GM18858 (cell line): ENCODE measurements at regions not wholly inside any gene's neighbourhood (a gene's known extent, or its start where the extent isn't known, plus 50 kb on each side); places are given as distances from the start of the nearest gene placed in this dataset.

Source experiments
- ATAC-seq: cut with Tn5 transposase; IDR thresholded peaks from one replicate; pipeline ENCODE4 v1.9.1; 2021; ENCODE audit not compliant: unreplicated experiment

- no peak for ATAC-seq
These were observed 255.5 kb upstream of the PITX2 start for GRCh38 chr4:110878413-110878812.

GRCh38 chr4:110878956-110879355 is 256.1 kb upstream of the PITX2 start:
- no peak for ATAC-seq

GRCh38 chr4:110886270-110886669 is 263.4 kb upstream of the PITX2 start:
- ATAC-seq = no peak

GRCh38 chr4:110886856-110887255 is 264.0 kb upstream of the PITX2 start:
- ATAC-seq = no peak

GRCh38 chr4:110897784-110898183 is 274.9 kb upstream of the PITX2 start:
- ATAC-seq = no peak

GRCh38 chr4:110898290-110898689 is 275.4 kb upstream of the PITX2 start:
- ATAC-seq = peak; percentile 85

- ATAC-seq = no peak
These were observed 277.4 kb upstream of the PITX2 start for GRCh38 chr4:110900213-110900769.

- ATAC-seq = no peak
These were observed 279.6 kb upstream of the PITX2 start for GRCh38 chr4:110902500-110902899.

GRCh38 chr4:110904435-110905065 is 281.7 kb upstream of the PITX2 start:
- ATAC-seq = no peak

GRCh38 chr4:110905367-110905766 is 282.5 kb upstream of the PITX2 start:
- no peak for ATAC-seq

- no peak for ATAC-seq
These were observed 285.0 kb upstream of the PITX2 start for GRCh38 chr4:110907801-110908313.

- no peak for ATAC-seq
These were observed 291.9 kb upstream of the PITX2 start for GRCh38 chr4:110914791-110915190.

- ATAC-seq = no peak
These were observed 292.4 kb upstream of the PITX2 start for GRCh38 chr4:110915301-110915700.

GRCh38 chr4:110916505-110916904 is 293.6 kb upstream of the PITX2 start:
- ATAC-seq = no peak

GRCh38 chr4:110917835-110918234 is 295.0 kb upstream of the PITX2 start:
- ATAC-seq = no peak

- ATAC-seq = no peak
These were observed 298.1 kb upstream of the PITX2 start for GRCh38 chr4:110920990-110921389.

GRCh38 chr4:110924761-110925160 is 301.9 kb upstream of the PITX2 start:
- no peak for ATAC-seq

- ATAC-seq = no peak
These were observed 304.0 kb upstream of the PITX2 start for GRCh38 chr4:110926841-110927400.

- no peak for ATAC-seq
These were observed 310.5 kb upstream of the PITX2 start for GRCh38 chr4:110933341-110933740.

GRCh38 chr4:110944501-110944900 is 321.6 kb upstream of the PITX2 start:
- no peak for ATAC-seq

GRCh38 chr4:110945600-110945999 is 322.7 kb upstream of the PITX2 start:
- no peak for ATAC-seq

GRCh38 chr4:110949542-110949941 is 326.7 kb upstream of the PITX2 start:
- no peak for ATAC-seq

- ATAC-seq = no peak
These were observed 327.9 kb upstream of the PITX2 start for GRCh38 chr4:110950731-110951130.
